Upper lobe of left lung (tissue), 4 donors: ENCODE measurements at regions not wholly inside any gene's neighbourhood (a gene's known extent, or its start where the extent isn't known, plus 50 kb on each side); places are given as distances from the start of the nearest gene placed in this dataset.

Source experiments
- EP300 ChIP-seq, 4 donors: sonication (generic); formaldehyde crosslinking; IDR thresholded peaks; one replicate each; pipeline ENCODE4 v1.5.1; 2017; ENCODE audit warnings: antibody characterized with exemption in 4 of 4, control low read depth in 2 of 4
- POLR2A ChIP-seq, 4 donors: fragments of 450-650 bp; IDR thresholded peaks; one replicate each; pipeline ENCODE4 v1.5.1; 2016 to 2017; ENCODE audit warnings: antibody characterized with exemption in 4 of 4, mild to moderate bottlenecking in 2 of 4
- POLR2AphosphoS5 ChIP-seq, 2 donors: sonication (generic); formaldehyde crosslinking; IDR thresholded peaks; one replicate each; pipeline ENCODE4 v1.5.1; 2017; ENCODE audit warnings: antibody characterized with exemption in 2 of 2
- TF ChIP-seq, protein P1 (sequence below), 6 experiments: fragments of 450-650 bp in 4 of 6; fragments of 200-600 bp in 2 of 6; sonication (generic) in 2 of 6; IDR thresholded peaks; one replicate each; pipeline ENCODE4 v1.5.1; 2016 to 2019; ENCODE audit warnings: antibody characterized with exemption in 6 of 6

DNA sequence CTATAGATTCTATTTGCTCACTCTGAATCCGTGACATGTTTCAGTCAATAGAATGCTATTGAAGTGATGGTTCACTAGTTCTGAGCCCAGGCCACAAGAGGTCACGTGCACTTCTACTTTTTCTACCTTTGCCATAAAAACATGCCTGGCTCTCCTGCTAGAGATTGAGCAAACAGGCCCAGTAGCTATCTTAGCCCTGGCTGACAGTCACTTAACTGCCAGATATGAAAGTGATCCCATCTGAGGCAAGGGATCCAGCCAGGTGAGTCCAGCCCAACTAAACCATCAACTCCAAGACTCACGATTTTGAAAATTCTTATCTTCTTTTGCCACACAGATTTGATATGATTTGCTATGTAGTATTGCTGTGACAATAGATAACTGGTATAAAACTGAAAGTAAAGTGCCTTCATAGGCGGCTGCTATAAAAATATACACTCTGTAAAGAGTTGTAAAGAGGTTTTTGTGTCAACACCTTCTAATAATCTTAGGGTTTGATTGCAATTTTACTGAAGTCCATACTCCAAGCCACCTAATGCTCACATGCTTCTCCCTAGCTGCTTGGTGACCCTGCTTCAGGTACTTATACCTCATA, 937.7 kb upstream of the SOX9 start:
- TF ChIP-seq, protein P1, sequence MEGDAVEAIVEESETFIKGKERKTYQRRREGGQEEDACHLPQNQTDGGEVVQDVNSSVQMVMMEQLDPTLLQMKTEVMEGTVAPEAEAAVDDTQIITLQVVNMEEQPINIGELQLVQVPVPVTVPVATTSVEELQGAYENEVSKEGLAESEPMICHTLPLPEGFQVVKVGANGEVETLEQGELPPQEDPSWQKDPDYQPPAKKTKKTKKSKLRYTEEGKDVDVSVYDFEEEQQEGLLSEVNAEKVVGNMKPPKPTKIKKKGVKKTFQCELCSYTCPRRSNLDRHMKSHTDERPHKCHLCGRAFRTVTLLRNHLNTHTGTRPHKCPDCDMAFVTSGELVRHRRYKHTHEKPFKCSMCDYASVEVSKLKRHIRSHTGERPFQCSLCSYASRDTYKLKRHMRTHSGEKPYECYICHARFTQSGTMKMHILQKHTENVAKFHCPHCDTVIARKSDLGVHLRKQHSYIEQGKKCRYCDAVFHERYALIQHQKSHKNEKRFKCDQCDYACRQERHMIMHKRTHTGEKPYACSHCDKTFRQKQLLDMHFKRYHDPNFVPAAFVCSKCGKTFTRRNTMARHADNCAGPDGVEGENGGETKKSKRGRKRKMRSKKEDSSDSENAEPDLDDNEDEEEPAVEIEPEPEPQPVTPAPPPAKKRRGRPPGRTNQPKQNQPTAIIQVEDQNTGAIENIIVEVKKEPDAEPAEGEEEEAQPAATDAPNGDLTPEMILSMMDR (IDR thresholded peaks at IDR 0.05), result no peak
- TF ChIP-seq POLR2AphosphoS5 (IDR thresholded peaks at IDR 0.05) (no peak), POLR2A (IDR thresholded peaks at IDR 0.05) (no peak), EP300 (IDR thresholded peaks at IDR 0.05) (no peak)
